NOMO-1 treated with dmso at 0.1 percent for 144 hours (cell line): ENCODE measurements at regions not wholly inside any gene's neighbourhood (a gene's known extent, or its start where the extent isn't known, plus 50 kb on each side); places are given as distances from the start of the nearest gene placed in this dataset.

Experiments used
- DNase-seq: peaks from one replicate; lab custom pipeline; 2025; ENCODE audit not compliant: unreplicated experiment; lab: John Stamatoyannopoulos, UW

GRCh38 chr9:84123648-84124406 lies 143.2 kb downstream of the RMI1 start:
- no peak for DNase-seq

DNA sequence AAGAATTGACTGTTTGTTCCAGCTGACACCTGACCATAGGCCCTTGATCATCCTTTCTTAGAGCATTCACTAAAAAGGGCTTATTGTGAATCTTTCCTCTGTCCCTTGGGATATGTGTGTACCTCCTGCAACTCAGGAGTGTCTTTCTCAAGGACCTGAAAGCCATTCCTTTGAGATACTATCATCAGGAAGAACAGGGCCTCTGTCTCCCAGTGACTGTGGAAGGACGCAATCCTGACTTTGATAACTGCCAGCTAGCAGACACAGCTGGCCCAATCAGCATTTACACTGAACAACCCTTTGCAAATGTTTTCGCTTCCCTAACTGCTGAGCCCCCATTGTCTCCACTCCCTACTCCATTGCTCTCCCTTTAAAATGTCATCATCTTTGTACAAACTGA lies 144.4 kb downstream of the RMI1 start:
- DNase-seq = no peak

DNA sequence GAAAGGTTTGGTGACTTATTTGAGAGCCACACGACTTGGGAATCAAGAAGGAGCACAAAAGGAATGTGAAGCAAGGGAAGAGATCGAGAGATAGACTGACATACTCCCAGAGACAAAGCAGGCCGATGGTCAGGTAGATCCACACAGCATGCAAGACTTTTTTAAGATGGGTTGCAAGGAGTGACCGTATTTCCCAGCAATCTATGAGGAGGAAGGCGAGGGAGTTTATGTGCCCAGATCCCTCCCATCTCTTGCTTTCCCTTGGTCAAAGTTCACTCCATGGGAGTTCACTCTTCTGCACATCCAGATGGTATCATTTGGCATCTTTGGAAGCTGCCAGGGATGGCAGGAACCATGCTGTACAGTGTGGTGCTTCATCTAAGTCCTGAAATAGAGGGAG lies 148.9 kb downstream of the RMI1 start:
- DNase-seq = no peak

- DNase-seq = no peak
These were observed 155.7 kb downstream of the RMI1 start for GRCh38 chr9:84136119-84136868.

GRCh38 chr9:84137968-84138367 lies 157.4 kb downstream of the RMI1 start:
- no peak for DNase-seq

DNA sequence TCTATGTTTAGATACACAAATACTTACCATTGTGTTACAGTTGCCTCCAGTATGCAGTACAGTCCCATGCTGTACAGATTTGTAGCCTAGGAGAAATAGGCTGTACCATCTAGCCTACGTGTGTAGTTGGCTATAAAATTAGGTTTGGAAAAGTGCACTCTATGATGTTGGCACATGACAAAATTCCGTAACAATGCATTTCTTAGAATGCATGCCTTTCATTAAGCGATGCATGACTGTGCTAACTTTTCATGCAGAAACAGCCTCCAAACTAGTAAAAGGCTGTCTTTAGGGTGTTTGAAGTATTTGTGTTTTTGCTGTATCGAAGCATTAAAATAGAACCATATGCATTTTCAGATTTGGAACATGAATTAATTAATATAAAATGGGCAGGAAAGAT lies 157.9 kb downstream of the RMI1 start:
- no peak for DNase-seq

- DNase-seq = peak; percentile 4
These were observed 158.9 kb downstream of the RMI1 start for GRCh38 chr9:84139296-84140070.

- DNase-seq = no peak
These were observed 160.0 kb downstream of the RMI1 start for GRCh38 chr9:84140535-84141101.

DNA sequence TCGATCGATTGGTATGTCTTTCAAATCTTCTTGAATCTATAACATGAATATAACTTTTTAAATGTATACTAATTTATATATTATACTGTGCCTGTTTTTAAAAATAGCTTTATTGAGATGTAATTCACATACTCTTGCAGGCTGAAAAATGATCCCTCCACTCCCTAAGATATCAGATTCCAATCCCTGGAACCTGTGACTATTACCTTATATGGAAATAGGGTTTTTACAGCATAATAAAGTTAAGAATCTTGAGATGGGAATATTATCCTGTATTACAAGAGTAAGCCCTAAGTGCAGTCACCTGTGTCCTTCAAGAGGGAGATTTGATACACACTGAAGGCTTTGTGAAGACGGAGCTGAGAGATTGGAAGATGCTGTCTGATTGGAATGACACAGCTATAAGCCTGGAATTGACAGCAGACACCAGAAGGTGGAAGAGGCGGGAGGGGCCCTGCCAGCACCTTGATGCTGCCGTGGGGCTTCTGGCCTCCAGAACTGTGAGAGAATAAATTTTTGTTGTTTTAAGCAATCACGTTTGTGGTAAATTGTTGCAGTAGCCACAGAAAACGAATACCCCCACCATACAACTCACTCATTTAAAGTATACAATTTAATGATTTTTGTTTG lies 161.3 kb downstream of the RMI1 start:
- DNase-seq = no peak

- DNase-seq = no peak
These were observed 164.4 kb downstream of the RMI1 start for GRCh38 chr9:84145031-84145430.

GRCh38 chr9:84145780-84146179 lies 165.2 kb downstream of the RMI1 start:
- no peak for DNase-seq

GRCh38 chr9:84146893-84147710 lies 166.5 kb downstream of the RMI1 start:
- no peak for DNase-seq

DNA sequence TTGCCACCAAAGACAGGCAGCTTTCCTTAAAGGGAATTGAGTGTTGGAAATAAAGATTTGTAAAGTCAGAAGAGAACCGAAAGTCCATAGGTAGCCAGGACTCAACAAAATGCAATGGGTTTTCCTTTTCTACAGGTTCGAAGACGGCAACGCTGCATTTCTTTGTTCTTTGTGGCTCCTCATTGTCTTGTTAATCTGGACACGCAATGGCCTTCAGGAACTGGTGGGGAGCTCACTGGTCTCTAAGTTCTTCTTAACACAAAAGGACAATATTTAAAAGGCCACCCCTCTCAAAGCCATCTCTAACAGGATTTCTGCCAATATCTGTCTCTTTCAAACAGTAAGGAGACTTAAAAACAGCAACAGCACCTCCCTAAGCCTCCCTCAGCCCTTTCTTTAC lies 170.6 kb downstream of the RMI1 start:
- DNase-seq = no peak

- DNase-seq = no peak
These were observed 171.0 kb downstream of the RMI1 start for GRCh38 chr9:84151640-84152039.

GRCh38 chr9:84152204-84152603 lies 171.6 kb downstream of the RMI1 start:
- DNase-seq = no peak

DNA sequence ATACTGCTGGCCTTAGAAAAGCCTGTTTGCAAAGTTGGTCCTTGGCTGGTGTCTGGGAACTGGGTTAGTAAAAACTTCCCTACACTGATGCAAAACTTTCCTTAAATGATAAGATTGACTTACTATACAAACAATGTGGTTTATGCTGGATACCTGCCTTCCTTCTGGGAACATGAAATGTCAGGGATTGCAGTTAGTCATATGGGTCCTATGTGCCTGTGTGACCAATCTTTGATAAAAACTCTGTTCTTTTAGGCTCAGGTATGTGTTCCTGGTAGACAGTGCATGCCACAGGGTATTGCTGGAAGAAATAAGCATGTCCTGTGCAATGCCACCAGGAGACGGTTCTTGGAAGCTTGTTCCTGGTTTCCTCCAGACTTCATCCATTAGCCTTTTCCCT lies 173.3 kb downstream of the RMI1 start:
- no peak for DNase-seq

GRCh38 chr9:84154320-84154719 lies 173.7 kb downstream of the RMI1 start:
- DNase-seq = no peak

GRCh38 chr9:84163052-84163650 lies 177.4 kb downstream of the SLC28A3 start:
- no peak for DNase-seq

GRCh38 chr9:84166891-84167290 lies 173.7 kb downstream of the SLC28A3 start:
- no peak for DNase-seq

DNA sequence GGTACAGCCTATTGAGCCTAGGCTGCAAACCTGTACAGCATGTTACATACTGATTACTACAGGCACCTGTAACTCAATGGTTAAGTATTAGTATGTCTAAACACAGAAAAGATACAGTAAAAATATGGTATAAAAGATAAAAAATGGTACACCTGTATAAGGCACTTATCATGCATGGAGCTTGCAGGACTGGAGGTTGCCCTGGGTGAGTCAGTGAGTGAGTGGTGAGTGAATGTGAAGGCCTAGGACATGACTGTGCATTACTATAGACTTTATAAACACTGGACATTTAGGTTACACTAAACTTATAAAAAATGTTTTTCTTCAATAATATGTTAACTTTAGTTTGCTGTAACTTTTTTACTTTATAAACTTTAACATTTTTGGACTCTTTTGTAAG lies 171.3 kb downstream of the SLC28A3 start:
- DNase-seq = no peak
